SU-DHL-6 (cell line): ENCODE measurements at regions not wholly inside any gene's neighbourhood (a gene's known extent, or its start where the extent isn't known, plus 50 kb on each side); places are given as distances from the start of the nearest gene placed in this dataset.

Experiments used
- EZH2phosphoT487 ChIP-seq: fragments of 200-600 bp; sonication (generic), shearing (Covaris generic); conservative IDR thresholded peaks from 2 replicates; pipeline ENCODE4 v1.6.1; 2018; ENCODE audit warnings: mild to moderate bottlenecking, antibody characterized with exemption, low read length, moderate library complexity, mixed read lengths
- TF ChIP-seq, protein P1 (sequence below): fragments of 200-600 bp; sonication (generic); IDR thresholded peaks from one replicate; pipeline ENCODE4 v1.5.1; 2017; ENCODE audit warnings: antibody characterized with exemption, mild to moderate bottlenecking, low read length, moderate library complexity; ENCODE audit not compliant: insufficient read depth, poor library complexity, severe bottlenecking

DNA sequence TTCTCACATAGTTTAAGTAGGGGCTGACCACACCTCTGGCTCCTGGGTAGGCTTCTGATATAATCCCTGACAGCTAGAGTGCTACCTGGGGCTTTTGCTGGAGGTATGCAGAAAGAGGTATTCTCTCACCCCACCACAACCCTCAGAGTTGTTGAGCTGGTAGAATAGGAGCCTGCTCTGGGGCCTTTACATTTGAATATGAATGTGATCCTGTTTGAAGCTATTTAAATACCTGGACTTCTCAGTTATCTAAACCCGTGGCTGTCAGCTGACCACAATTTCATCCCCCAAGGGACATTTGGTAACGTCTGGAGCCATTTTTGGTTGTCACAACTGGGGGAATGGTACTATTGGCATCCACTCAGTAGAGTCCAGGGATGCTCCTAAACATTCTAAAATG is 669.1 kb downstream of the SATB2 start:
- TF ChIP-seq, protein P1, sequence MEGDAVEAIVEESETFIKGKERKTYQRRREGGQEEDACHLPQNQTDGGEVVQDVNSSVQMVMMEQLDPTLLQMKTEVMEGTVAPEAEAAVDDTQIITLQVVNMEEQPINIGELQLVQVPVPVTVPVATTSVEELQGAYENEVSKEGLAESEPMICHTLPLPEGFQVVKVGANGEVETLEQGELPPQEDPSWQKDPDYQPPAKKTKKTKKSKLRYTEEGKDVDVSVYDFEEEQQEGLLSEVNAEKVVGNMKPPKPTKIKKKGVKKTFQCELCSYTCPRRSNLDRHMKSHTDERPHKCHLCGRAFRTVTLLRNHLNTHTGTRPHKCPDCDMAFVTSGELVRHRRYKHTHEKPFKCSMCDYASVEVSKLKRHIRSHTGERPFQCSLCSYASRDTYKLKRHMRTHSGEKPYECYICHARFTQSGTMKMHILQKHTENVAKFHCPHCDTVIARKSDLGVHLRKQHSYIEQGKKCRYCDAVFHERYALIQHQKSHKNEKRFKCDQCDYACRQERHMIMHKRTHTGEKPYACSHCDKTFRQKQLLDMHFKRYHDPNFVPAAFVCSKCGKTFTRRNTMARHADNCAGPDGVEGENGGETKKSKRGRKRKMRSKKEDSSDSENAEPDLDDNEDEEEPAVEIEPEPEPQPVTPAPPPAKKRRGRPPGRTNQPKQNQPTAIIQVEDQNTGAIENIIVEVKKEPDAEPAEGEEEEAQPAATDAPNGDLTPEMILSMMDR, result no peak
- TF ChIP-seq EZH2phosphoT487, result no peak
